Breast epithelium (tissue), 3 donors: ENCODE measurements at regions not wholly inside any gene's neighbourhood (a gene's known extent, or its start where the extent isn't known, plus 50 kb on each side); places are given as distances from the start of the nearest gene placed in this dataset.
"Not testable (repeated sequence)": the region's sequence is repeated elsewhere in the genome, so short reads cannot be mapped to it uniquely, and the experiment has no call there.

Experiments used
- POLR2AphosphoS5 ChIP-seq, 3 donors: sonication (generic); formaldehyde crosslinking; IDR thresholded peaks; one replicate each; pipeline ENCODE4 v1.6.1; 2017; ENCODE audit warnings: antibody characterized with exemption in 3 of 3
- TF ChIP-seq, protein P1 (sequence below), 3 donors: fragments of 450-650 bp; IDR thresholded peaks; one replicate each; pipeline ENCODE4 v1.5.1; 2016 to 2017; ENCODE audit warnings: antibody characterized with exemption in 3 of 3, mild to moderate bottlenecking in 3 of 3, moderate library complexity in 3 of 3

DNA sequence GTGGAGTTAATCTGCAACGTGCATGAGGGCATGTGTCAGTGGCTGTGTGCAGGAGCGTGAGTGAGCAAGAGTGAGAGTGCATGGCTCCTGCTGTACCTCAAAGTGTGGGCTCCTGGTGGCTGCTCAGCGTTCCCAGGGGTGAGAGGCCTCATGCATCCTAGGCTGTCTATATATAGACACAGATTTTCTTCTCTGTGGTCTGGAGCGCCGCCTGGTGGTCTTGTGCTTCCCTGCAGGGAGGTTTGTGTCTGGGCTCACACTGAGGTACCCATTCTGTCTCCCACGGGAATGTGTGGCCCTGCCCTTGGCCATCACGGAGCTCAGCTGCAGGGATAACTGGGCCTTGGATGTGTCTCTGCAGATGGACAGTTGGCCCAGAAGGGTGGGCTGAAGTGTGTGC is 520.2 kb downstream of the GOLGA6L6 start:
- TF ChIP-seq, protein P1, sequence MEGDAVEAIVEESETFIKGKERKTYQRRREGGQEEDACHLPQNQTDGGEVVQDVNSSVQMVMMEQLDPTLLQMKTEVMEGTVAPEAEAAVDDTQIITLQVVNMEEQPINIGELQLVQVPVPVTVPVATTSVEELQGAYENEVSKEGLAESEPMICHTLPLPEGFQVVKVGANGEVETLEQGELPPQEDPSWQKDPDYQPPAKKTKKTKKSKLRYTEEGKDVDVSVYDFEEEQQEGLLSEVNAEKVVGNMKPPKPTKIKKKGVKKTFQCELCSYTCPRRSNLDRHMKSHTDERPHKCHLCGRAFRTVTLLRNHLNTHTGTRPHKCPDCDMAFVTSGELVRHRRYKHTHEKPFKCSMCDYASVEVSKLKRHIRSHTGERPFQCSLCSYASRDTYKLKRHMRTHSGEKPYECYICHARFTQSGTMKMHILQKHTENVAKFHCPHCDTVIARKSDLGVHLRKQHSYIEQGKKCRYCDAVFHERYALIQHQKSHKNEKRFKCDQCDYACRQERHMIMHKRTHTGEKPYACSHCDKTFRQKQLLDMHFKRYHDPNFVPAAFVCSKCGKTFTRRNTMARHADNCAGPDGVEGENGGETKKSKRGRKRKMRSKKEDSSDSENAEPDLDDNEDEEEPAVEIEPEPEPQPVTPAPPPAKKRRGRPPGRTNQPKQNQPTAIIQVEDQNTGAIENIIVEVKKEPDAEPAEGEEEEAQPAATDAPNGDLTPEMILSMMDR (IDR thresholded peaks at IDR 0.05) = not testable (repeated sequence)
- TF ChIP-seq POLR2AphosphoS5 (IDR thresholded peaks at IDR 0.05) = not testable (repeated sequence)
